Erythroblast (primary cell): ENCODE measurements at regions not wholly inside any gene's neighbourhood (a gene's known extent, or its start where the extent isn't known, plus 50 kb on each side); places are given as distances from the start of the nearest gene placed in this dataset.

Experiments
- DNase-seq, 2 experiments: peaks; one replicate each; lab custom pipeline; 2025; lab: John Stamatoyannopoulos, UW
- GATA1 ChIP-seq: IDR thresholded peaks from 2 replicates; pipeline ENCODE4 v1.6.1; 2011; ENCODE audit warnings: low read depth, mild to moderate bottlenecking, control low read depth, low read length, moderate library complexity
- POLR2A ChIP-seq: IDR thresholded peaks from 2 replicates; pipeline ENCODE4 v1.6.1; 2011; ENCODE audit warnings: mild to moderate bottlenecking, low read length

- TF ChIP-seq POLR2A, result no peak
- peak in 1 of 2 experiments; percentile 26 for DNase-seq
These were observed 152.7 kb downstream of the SUCNR1 start for GRCh38 chr3:152026033-152026556.

DNA sequence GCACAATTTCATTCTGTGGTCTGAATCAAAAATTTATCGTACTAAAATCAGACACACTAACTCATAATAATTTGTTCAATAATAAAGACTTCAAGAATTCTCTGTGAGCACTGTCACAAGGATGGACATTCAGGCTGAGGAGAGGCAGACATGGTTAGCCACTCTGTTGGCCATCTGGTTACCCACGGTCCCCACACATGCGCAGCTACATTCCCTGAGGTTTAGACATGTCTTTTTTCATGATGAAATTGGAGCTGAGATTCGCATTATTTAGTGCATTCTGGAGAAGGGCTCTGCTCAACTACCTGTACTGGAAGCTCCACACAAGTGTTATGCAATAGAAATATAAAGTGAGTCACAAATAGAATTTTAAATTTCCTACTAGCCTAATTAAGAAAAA is 156.9 kb downstream of the SUCNR1 start:
- no peak for DNase-seq
- TF ChIP-seq GATA1 (no peak), POLR2A (no peak)

- TF ChIP-seq GATA1 (no peak), POLR2A (no peak)
- no peak for DNase-seq
These were observed 157.9 kb downstream of the SUCNR1 start for GRCh38 chr3:152031321-152031720.

GRCh38 chr3:152037297-152037696 is 163.9 kb downstream of the SUCNR1 start:
- TF ChIP-seq POLR2A, result no peak
- no peak for TF ChIP-seq GATA1
- DNase-seq, result no peak

GRCh38 chr3:152037953-152038352 is 164.5 kb downstream of the SUCNR1 start:
- TF ChIP-seq POLR2A, result no peak
- TF ChIP-seq GATA1, result no peak
- no peak for DNase-seq

DNA sequence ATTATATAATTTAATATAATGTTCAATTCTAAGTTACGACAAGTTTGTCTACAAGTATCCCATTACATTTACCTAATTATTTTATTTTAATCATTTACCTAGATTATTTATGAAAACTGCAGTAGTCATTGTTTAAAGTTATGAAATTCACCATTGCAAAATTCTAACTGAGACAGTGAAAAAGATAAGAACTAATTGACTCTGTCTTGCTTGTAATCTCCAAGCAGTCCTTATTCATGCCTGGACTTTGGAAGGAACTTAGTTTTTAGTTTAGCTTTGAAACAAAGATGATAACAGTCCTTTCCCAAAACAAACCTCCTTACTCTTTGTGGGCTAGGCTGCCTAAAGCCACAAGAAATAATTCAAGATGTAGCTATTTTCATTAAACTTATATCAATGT is 165.0 kb downstream of the SUCNR1 start:
- TF ChIP-seq POLR2A (no peak), GATA1 (no peak)
- no peak for DNase-seq

GRCh38 chr3:152039887-152040286 is 166.4 kb downstream of the SUCNR1 start:
- DNase-seq, result no peak
- TF ChIP-seq GATA1, result no peak
- no peak for TF ChIP-seq POLR2A

- TF ChIP-seq POLR2A, result no peak
- TF ChIP-seq GATA1, result no peak
- DNase-seq, result no peak
These were observed 166.9 kb downstream of the SUCNR1 start for GRCh38 chr3:152040319-152040718.

DNA sequence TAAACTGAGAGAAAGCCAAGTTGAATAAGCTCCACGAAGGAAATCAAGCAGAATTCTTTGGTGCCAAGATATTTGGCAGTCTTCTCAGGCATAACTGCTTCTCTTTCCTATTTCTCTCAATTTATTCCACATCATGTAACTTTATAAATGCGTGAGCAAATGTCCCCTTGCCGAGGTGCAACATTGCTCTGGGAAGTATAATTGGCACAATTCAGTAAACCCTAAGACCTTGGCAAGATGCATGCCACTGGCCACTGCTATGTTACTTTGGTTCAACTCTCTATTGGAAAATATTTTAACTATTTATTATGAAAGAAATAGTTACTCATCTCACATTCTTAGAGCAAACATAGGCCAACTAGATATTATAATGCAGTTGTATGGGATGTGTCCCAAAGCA is 170.2 kb downstream of the SUCNR1 start:
- no peak for DNase-seq
- TF ChIP-seq POLR2A (no peak), GATA1 (no peak)

GRCh38 chr3:152046280-152046679 is 172.8 kb downstream of the SUCNR1 start:
- no peak for TF ChIP-seq POLR2A
- TF ChIP-seq GATA1, result no peak
- no peak for DNase-seq

DNA sequence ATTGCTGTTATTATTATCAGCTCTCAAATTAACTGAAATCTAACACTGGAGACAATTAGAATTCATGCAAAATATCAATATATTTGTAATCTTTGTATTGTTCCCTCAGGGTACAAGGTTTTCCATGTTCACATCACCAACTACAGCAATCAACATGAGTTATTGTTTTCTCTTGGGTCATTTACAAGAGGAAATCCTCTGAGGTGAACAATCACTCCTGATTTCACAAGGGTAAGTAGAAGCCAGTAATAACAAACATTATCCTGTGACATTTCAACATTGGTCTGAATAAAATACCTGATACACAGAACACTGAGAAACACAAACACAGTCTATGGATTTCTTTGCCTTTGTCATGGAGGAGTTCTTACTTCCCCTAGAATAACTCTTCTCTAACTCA is 174.0 kb downstream of the SUCNR1 start:
- DNase-seq, result no peak
- TF ChIP-seq POLR2A (no peak), GATA1 (no peak)

GRCh38 chr3:152048831-152049230 is 175.4 kb downstream of the SUCNR1 start:
- no peak for TF ChIP-seq POLR2A
- no peak for TF ChIP-seq GATA1
- no peak for DNase-seq

- DNase-seq, result no peak
These were observed 177.5 kb downstream of the SUCNR1 start for GRCh38 chr3:152050903-152051302.

DNA sequence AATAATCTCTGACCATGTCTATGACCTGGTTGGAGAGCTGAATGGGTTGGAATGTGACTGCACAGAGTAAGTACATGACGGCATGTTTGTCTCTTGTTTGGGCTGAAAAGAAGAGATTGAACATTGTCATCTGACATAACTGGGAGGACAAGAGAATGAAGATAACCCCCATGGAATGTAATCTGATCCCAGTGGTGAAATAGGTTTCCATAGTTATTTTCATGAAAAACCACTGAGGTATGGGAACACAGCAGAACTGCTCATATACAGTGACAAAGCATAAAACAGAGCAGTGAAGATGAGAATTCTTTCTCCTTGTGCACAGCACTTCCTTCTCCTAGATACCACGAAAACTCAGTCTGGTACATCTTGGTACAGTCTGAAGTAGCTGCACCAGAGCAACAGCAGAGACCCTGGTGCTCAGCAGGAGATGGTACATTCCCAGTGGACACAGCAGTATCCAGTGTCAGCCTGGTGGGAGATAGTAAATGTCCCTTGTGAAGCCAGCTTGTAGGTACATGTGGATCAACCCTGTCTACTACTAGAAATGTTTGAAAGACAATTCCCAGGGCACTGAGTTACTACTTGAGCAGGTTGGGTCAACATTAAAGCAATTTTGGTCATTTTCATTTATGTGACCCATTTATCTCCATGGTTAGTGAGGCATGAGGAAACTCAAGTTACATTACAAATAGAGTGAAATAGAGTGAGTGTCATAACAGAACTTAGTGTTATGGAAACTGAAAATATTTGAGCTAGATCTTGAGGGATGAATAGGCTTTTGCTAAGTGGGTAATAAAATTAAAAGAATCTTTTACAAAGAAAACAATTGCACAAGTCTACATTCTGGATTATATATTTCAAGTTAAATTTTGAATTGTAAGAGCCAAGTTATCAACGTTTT is 178.3 kb downstream of the SUCNR1 start:
- DNase-seq, result no peak
- TF ChIP-seq GATA1, result no peak
- no peak for TF ChIP-seq POLR2A

More at GRCh38 chr3:152050903-152051302, 177.5 kb downstream of the SUCNR1 start:
- TF ChIP-seq GATA1 (no peak), POLR2A (no peak)

GRCh38 chr3:152053866-152054265 is 180.4 kb downstream of the SUCNR1 start:
- no peak for TF ChIP-seq GATA1
- no peak for TF ChIP-seq POLR2A

More at GRCh38 chr3:152053866-152054265, 180.4 kb downstream of the SUCNR1 start:
- DNase-seq, result no peak
